Ishikawa (cell line): ENCODE measurements at regions not wholly inside any gene's neighbourhood (a gene's known extent, or its start where the extent isn't known, plus 50 kb on each side); places are given as distances from the start of the nearest gene placed in this dataset.

ENCODE experiments used
- CEBPB ChIP-seq: IDR thresholded peaks from 2 replicates; pipeline ENCODE4 v1.6.1; 2012
- CREB1 ChIP-seq: IDR thresholded peaks from 2 replicates; pipeline ENCODE4 v1.6.1; 2012; ENCODE audit warnings: low read depth
- EGR1 ChIP-seq: IDR thresholded peaks from 2 replicates; pipeline ENCODE4 v1.6.1; 2012
- EP300 ChIP-seq: IDR thresholded peaks from 2 replicates; pipeline ENCODE4 v1.6.1; 2012; ENCODE audit warnings: borderline replicate concordance
- FOXM1 ChIP-seq: IDR thresholded peaks from 2 replicates; pipeline ENCODE4 v1.6.1; 2012; ENCODE audit warnings: low read depth, borderline replicate concordance
- NFIC ChIP-seq: IDR thresholded peaks from 2 replicates; pipeline ENCODE4 v1.6.1; 2012
- RAD21 ChIP-seq: IDR thresholded peaks from 2 replicates; pipeline ENCODE4 v1.6.1; 2012; ENCODE audit warnings: low read depth
- TAF1 ChIP-seq: IDR thresholded peaks from 2 replicates; pipeline ENCODE4 v1.6.1; 2012; ENCODE audit warnings: low read depth, mild to moderate bottlenecking
- TCF12 ChIP-seq: IDR thresholded peaks from 2 replicates; pipeline ENCODE4 v1.6.1; 2012; ENCODE audit warnings: low read depth
- TEAD4 ChIP-seq: IDR thresholded peaks from 2 replicates; pipeline ENCODE4 v1.6.1; 2012
- YY1 ChIP-seq: IDR thresholded peaks from 2 replicates; pipeline ENCODE4 v1.6.1; 2012; ENCODE audit warnings: low read depth
- ZBTB7A ChIP-seq: IDR thresholded peaks from 2 replicates; pipeline ENCODE4 v1.6.1; 2012; ENCODE audit warnings: low read depth
- TF ChIP-seq, protein P1 (sequence below): IDR thresholded peaks from 2 replicates; pipeline ENCODE4 v1.6.1; 2012
- TF ChIP-seq, protein P2 (sequence below): IDR thresholded peaks from 2 replicates; pipeline ENCODE4 v1.6.1; 2012; ENCODE audit warnings: low read depth, mild to moderate bottlenecking
- TF ChIP-seq, protein P3 (sequence below): IDR thresholded peaks from 2 replicates; pipeline ENCODE4 v1.6.1; 2012

DNA sequence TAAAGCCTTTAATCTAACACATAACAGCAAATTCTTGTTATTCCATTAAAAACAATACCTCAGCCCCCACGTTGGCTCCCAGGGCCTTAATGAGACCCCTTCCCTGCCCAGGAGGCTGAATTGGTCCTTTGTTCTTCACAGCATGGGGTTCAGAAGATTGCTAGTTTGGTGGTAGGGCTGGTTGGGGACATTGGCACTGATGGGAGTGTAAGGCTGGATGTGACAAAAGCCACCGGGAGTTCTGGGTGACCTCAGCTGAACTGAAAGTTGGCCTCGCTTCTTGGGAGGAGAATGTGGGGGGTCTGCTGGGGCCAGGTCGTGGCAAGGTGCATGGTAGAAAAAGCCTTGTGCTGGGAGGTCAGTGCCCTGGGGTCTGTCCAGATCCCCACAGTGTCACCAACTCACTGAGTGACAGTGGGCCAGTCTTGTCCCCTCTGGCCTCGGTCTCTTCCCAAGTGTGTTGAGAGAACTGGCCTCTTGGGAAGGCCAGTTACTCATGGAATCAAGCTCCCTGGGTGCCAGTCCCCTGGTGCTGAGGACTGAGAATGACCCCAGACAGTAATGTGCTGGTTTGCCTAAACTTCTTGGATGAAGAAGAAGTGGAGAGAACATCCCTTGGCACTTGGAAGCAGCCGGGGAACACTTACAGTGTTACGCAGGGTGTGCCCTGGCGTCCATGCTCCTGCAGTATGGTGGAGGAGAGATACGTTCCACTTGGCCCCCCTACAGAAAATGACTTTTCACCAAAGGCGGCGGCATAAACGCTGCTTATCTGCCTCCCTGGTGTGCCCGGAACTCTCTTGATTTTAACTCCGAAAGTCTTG is 283.7 kb upstream of the RTL1 start:
- TF ChIP-seq FOXM1: no peak

DNA sequence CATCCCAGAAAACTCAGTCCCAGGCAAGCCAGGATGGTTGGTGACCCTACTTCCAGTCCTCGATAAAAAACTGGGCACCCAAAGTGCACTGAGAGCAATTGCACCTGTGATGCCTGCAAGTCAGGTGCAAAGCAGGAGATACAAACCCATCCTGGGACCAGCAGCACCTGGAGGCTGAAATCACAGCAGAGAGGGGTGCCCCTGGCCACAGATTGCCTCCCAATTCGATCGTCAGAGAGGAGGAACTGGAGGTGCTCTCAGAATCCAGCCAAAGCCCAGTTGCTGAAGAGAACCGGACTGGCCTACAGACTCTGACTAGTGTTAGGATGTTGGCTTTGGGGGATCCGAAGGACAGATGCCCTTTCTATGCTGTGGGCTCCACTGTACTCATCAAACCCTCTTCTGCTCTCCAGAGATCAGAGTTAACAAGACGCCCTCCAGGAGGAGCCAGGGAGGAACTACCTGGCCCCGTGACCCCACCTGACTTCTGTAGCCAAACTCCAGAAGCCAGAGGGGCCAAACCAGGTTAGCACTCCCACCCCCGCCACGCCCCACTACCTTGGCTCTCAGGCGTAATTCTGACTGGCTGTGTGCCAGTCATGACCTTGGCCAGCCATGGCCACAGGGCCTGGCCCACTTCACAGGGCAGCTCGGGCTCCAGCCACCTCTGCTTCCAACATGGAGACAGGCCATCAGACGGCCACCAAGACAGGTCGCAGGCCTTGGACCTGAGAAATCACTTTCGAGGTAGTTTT is 284.5 kb upstream of the RTL1 start:
- no peak for TF ChIP-seq NFIC
- TF ChIP-seq EGR1: no peak
- no peak for TF ChIP-seq CEBPB
- TF ChIP-seq TAF1: no peak
- TF ChIP-seq FOXM1: no peak
- TF ChIP-seq, protein P1, sequence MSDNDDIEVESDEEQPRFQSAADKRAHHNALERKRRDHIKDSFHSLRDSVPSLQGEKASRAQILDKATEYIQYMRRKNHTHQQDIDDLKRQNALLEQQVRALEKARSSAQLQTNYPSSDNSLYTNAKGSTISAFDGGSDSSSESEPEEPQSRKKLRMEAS: no peak
- no peak for TF ChIP-seq ZBTB7A
- TF ChIP-seq TCF12: no peak

DNA sequence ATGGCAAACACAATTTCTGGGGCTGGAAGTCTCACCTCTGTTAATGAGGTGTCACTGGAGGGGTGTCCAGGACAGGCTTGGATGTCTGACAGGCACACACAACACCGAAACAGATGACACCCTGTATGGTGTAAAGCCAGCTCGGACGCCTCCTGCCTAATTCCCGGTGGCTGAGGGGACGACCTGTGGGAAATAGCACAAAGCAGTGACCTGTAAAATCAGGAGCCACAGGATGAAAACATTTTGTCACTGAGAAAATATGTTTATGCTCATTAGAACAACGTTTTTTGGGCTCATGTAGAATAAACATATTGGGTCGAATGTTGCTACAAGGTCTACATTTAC is 285.0 kb upstream of the RTL1 start:
- no peak for TF ChIP-seq ZBTB7A
- no peak for TF ChIP-seq EP300
- no peak for TF ChIP-seq FOXM1
- TF ChIP-seq, protein P1: no peak

DNA sequence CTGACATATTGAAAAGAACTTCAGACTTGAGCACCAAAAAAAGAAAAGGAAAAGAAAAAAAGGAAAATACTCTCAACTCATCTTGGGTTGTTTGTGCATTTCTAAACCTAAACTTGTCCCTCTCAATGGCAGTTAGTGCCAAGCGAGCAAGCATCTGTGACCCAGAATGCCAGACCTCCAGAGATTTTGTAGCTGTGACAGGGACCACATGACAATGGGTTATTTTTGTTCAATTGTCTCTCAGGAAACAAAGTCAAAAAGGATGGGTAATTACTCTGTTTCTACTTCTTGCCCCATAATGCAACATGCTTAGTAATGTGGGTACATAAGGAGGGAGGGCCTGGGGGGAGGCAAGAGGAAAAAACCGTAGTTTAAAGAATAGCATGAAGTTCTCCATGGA is 285.7 kb upstream of the RTL1 start:
- TF ChIP-seq, protein P2, sequence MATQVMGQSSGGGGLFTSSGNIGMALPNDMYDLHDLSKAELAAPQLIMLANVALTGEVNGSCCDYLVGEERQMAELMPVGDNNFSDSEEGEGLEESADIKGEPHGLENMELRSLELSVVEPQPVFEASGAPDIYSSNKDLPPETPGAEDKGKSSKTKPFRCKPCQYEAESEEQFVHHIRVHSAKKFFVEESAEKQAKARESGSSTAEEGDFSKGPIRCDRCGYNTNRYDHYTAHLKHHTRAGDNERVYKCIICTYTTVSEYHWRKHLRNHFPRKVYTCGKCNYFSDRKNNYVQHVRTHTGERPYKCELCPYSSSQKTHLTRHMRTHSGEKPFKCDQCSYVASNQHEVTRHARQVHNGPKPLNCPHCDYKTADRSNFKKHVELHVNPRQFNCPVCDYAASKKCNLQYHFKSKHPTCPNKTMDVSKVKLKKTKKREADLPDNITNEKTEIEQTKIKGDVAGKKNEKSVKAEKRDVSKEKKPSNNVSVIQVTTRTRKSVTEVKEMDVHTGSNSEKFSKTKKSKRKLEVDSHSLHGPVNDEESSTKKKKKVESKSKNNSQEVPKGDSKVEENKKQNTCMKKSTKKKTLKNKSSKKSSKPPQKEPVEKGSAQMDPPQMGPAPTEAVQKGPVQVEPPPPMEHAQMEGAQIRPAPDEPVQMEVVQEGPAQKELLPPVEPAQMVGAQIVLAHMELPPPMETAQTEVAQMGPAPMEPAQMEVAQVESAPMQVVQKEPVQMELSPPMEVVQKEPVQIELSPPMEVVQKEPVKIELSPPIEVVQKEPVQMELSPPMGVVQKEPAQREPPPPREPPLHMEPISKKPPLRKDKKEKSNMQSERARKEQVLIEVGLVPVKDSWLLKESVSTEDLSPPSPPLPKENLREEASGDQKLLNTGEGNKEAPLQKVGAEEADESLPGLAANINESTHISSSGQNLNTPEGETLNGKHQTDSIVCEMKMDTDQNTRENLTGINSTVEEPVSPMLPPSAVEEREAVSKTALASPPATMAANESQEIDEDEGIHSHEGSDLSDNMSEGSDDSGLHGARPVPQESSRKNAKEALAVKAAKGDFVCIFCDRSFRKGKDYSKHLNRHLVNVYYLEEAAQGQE: no peak
- no peak for TF ChIP-seq TCF12
- no peak for TF ChIP-seq TEAD4
- TF ChIP-seq FOXM1: no peak
- TF ChIP-seq, protein P3, sequence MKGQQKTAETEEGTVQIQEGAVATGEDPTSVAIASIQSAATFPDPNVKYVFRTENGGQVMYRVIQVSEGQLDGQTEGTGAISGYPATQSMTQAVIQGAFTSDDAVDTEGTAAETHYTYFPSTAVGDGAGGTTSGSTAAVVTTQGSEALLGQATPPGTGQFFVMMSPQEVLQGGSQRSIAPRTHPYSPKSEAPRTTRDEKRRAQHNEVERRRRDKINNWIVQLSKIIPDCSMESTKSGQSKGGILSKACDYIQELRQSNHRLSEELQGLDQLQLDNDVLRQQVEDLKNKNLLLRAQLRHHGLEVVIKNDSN: no peak
- no peak for TF ChIP-seq YY1
- TF ChIP-seq EP300: no peak
- TF ChIP-seq TAF1: no peak
- TF ChIP-seq CREB1: no peak
- TF ChIP-seq ZBTB7A: no peak
- TF ChIP-seq EGR1: no peak
- TF ChIP-seq, protein P1: no peak

DNA sequence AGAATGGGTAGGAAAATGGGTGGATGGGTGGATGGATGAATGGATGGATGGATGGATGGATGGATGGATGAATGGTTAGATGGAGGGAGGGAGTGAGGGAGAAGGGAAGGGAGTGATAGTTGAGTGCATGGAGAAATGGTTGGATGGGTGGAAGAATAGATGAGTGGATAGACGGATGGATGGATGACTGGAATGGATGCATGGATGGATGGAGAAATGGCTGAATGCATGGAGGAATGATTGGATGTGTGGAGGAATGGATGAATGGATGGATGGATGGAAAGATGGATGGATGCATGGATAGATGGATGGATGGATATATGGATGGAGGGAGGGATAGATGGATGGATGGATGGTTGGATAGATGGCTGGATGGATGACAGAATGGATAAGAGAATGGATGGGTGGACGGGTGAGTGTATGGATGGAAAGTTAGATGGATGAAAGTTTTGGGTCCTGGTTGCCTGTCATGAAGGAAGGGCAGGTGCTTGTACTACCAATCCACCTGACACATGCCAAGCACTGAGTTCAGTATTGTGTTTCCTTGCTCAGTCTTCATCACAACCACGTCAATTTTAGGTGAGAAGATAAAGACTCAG is 286.5 kb upstream of the RTL1 start:
- no peak for TF ChIP-seq CREB1
- TF ChIP-seq, protein P3: no peak
- TF ChIP-seq TEAD4: no peak
- TF ChIP-seq RAD21: no peak
- TF ChIP-seq, protein P2: no peak
- TF ChIP-seq ZBTB7A: no peak
- no peak for TF ChIP-seq FOXM1
- TF ChIP-seq CEBPB: no peak

DNA sequence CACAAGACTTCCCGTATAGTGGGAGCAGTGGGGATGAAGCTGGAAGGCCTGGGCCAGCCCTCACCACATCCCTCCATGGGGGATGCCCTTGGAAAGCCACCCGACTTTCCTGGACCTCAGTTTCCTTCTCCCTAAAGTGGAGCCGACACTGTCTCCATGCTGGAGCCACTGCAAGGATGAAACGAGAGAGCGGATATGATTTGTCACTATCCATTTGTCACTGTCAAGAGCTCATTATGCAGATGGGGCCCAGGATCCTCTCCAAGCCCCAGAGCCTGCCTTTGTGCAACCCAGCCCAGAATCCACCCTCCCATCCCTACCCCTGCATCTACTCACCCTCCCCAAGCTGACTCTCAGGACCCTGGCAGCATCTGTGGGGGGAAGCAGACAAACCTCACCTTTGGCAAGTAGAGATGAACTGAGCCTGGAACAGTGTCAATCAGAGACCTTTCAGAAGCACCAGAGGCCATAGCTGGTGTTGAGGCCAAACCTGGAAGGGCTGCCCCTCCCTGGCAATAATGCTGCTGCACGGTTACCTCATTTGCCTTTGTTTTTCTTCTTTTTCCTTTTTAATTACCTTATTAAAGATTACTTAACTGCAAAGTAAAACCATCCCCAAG is 287.7 kb upstream of the RTL1 start:
- TF ChIP-seq, protein P3: no peak
- TF ChIP-seq RAD21 (no peak), EP300 (no peak), CEBPB (no peak), EGR1 (no peak), TAF1 (no peak), FOXM1 (no peak), CREB1 (no peak), TEAD4 (no peak), ZBTB7A (no peak), NFIC (no peak), TCF12 (no peak), YY1 (no peak)
- TF ChIP-seq, protein P1: no peak
- TF ChIP-seq, protein P2: no peak
